D721Med (cell line): ENCODE measurements at regions not wholly inside any gene's neighbourhood (a gene's known extent, or its start where the extent isn't known, plus 50 kb on each side); places are given as distances from the start of the nearest gene placed in this dataset.
"Not testable (repeated sequence)": the region's sequence is repeated elsewhere in the genome, so short reads cannot be mapped to it uniquely, and the experiment has no call there.

Experiments
- DNase-seq: peaks from one replicate; pipeline ENCODE4 v3.0.0; 2011; ENCODE audit warnings: low spot score; ENCODE audit not compliant: insufficient read length
- FAIRE-seq: peaks from 2 replicates; lab custom pipeline; 2011; peaks lifted over from hg19 to GRCh38; lab: Jason Lieb, UNC
- CTCF ChIP-seq: IDR thresholded peaks from 2 replicates; pipeline ENCODE4 v1.5.1; 2012; ENCODE audit warnings: mild to moderate bottlenecking, control low read depth; ENCODE audit not compliant: insufficient read depth; ENCODE audit errors: missing control alignments

- no peak for DNase-seq
- no peak for TF ChIP-seq CTCF
- no peak for FAIRE-seq
Observed at GRCh38 chr5:152170350-152170749, 234.7 kb downstream of the NMUR2 start.

GRCh38 chr5:152164860-152165259, 240.2 kb upstream of the GLRA1 start:
- DNase-seq (no peak), FAIRE-seq (no peak)
- TF ChIP-seq CTCF, result no peak

- not testable (repeated sequence) for FAIRE-seq, DNase-seq
Observed at GRCh38 chr5:152159894-152160293, 235.2 kb upstream of the GLRA1 start.

- not testable (repeated sequence) for FAIRE-seq, DNase-seq
Observed at GRCh38 chr5:152154452-152154851, 229.8 kb upstream of the GLRA1 start.

- DNase-seq (no peak), FAIRE-seq (no peak)
- no peak for TF ChIP-seq CTCF
Observed at GRCh38 chr5:152151940-152152339, 227.3 kb upstream of the GLRA1 start.

GRCh38 chr5:152151113-152151512, 226.5 kb upstream of the GLRA1 start:
- FAIRE-seq (no peak), DNase-seq (no peak)
- TF ChIP-seq CTCF, result no peak

- FAIRE-seq, result no peak
- no peak for DNase-seq
- no peak for TF ChIP-seq CTCF
Observed at GRCh38 chr5:152147286-152147685, 222.6 kb upstream of the GLRA1 start.

- DNase-seq (no peak), FAIRE-seq (no peak)
- TF ChIP-seq CTCF, result no peak
Observed at GRCh38 chr5:152146566-152146965, 221.9 kb upstream of the GLRA1 start.

GRCh38 chr5:152144556-152144955, 219.9 kb upstream of the GLRA1 start:
- TF ChIP-seq CTCF, result no peak
- FAIRE-seq, result no peak
- no peak for DNase-seq
